H9 (cell line): ENCODE measurements at regions not wholly inside any gene's neighbourhood (a gene's known extent, or its start where the extent isn't known, plus 50 kb on each side); places are given as distances from the start of the nearest gene placed in this dataset.
A peak's percentile ranks its signal among the peaks of the same experiment; 100 is the strongest.

Source experiments
- DNase-seq: peaks from one replicate; pipeline ENCODE4 v3.0.0-alpha.2; 2017
- H2AFZ ChIP-seq: one replicate; pipeline ENCODE4 v1.6.1; 2013; ENCODE audit warnings: mild to moderate bottlenecking, low read length, control low read depth, moderate library complexity
- H2AK5ac ChIP-seq: 2 replicates; pipeline ENCODE4 v1.6.1; 2013; ENCODE audit warnings: low read length, control low read depth, mixed read lengths; ENCODE audit not compliant: insufficient read length
- H2BK120ac ChIP-seq: one replicate; pipeline ENCODE4 v1.6.1; 2013; ENCODE audit warnings: low read depth, mild to moderate bottlenecking, low read length, control low read depth, inconsistent platforms; ENCODE audit not compliant: poor library complexity, severe bottlenecking
- H2BK12ac ChIP-seq: 2 replicates; pipeline ENCODE4 v1.6.1; 2013; ENCODE audit warnings: low read length, control low read depth, mixed read lengths, low read depth; ENCODE audit not compliant: insufficient read length
- H2BK15ac ChIP-seq: 2 replicates; pipeline ENCODE4 v1.6.1; 2013; ENCODE audit warnings: low read depth, low read length, control low read depth
- H2BK20ac ChIP-seq: one replicate; pipeline ENCODE4 v1.6.1; 2013; ENCODE audit warnings: low read depth, mild to moderate bottlenecking, low read length, control low read depth, inconsistent platforms; ENCODE audit not compliant: poor library complexity, severe bottlenecking
- H2BK5ac ChIP-seq: 2 replicates; pipeline ENCODE4 v1.6.1; 2013; ENCODE audit warnings: low read length, control low read depth, mixed read lengths; ENCODE audit not compliant: insufficient read length
- H3K14ac ChIP-seq: 2 replicates; pipeline ENCODE4 v1.6.1; 2013; ENCODE audit warnings: low read length, control low read depth; ENCODE audit not compliant: insufficient read depth
- H3K18ac ChIP-seq: 2 replicates; pipeline ENCODE4 v1.6.1; 2013; ENCODE audit warnings: low read depth, mild to moderate bottlenecking, mixed read lengths, low read length, control low read depth; ENCODE audit not compliant: insufficient read length
- H3K23ac ChIP-seq: 2 replicates; pipeline ENCODE4 v1.6.1; 2013; ENCODE audit warnings: low read length, control low read depth, mixed read lengths, low read depth; ENCODE audit not compliant: insufficient read length
- H3K23me2 ChIP-seq: 2 replicates; pipeline ENCODE4 v1.6.1; 2013; ENCODE audit warnings: low read depth, mild to moderate bottlenecking, mixed read lengths, low read length, control low read depth; ENCODE audit not compliant: insufficient read length, poor library complexity, severe bottlenecking
- H3K27ac ChIP-seq: 2 replicates; pipeline ENCODE4 v1.5.1; 2013; ENCODE audit warnings: low read length, control low read depth, mixed read lengths, low read depth; ENCODE audit not compliant: insufficient read length
- H3K27me3 ChIP-seq: 2 replicates; pipeline ENCODE4 v1.6.1; 2013; ENCODE audit warnings: low read length, control low read depth, inconsistent platforms; ENCODE audit not compliant: insufficient read depth
- H3K4ac ChIP-seq: 2 replicates; pipeline ENCODE4 v1.6.1; 2013; ENCODE audit warnings: low read depth, mild to moderate bottlenecking, control low read depth, inconsistent platforms, low read length, moderate library complexity
- H3K4me1 ChIP-seq: 2 replicates; pipeline ENCODE4 v1.6.1; 2013; ENCODE audit warnings: low read length, control low read depth, inconsistent platforms; ENCODE audit not compliant: insufficient read depth
- H3K4me2 ChIP-seq: 2 replicates; pipeline ENCODE4 v1.6.1; 2013; ENCODE audit warnings: low read length, control low read depth, mixed read lengths; ENCODE audit not compliant: insufficient read length, insufficient read depth
- H3K56ac ChIP-seq: 2 replicates; pipeline ENCODE4 v1.6.1; 2013; ENCODE audit warnings: low read depth, mild to moderate bottlenecking, mixed read lengths, low read length, control low read depth; ENCODE audit not compliant: insufficient read length
- H3K79me1 ChIP-seq: 2 replicates; pipeline ENCODE4 v1.6.1; 2013; ENCODE audit warnings: low read depth, mild to moderate bottlenecking, moderate library complexity, low read length, control low read depth, inconsistent platforms; ENCODE audit not compliant: insufficient read depth, poor library complexity, severe bottlenecking
- H3K79me2 ChIP-seq: 2 replicates; pipeline ENCODE4 v1.6.1; 2013; ENCODE audit warnings: low read length, control low read depth, inconsistent platforms; ENCODE audit not compliant: insufficient read depth
- H3K9ac ChIP-seq: 2 replicates; pipeline ENCODE4 v1.6.1; 2013; ENCODE audit warnings: low read length, control low read depth, mixed read lengths; ENCODE audit not compliant: insufficient read length; ENCODE audit errors: extremely low read depth
- H3K9me3 ChIP-seq: one replicate; pipeline ENCODE4 v1.6.1; 2013; ENCODE audit warnings: low read depth, low read length, inconsistent platforms; ENCODE audit not compliant: control insufficient read depth
- H3T11ph ChIP-seq: one replicate; pipeline ENCODE4 v1.6.1; 2013; ENCODE audit warnings: mild to moderate bottlenecking, low read length, control low read depth, inconsistent platforms
- H4K20me1 ChIP-seq: one replicate; pipeline ENCODE4 v1.6.1; 2013; ENCODE audit not compliant: control insufficient read depth, insufficient read length, insufficient read depth
- H4K5ac ChIP-seq: 2 replicates; pipeline ENCODE4 v1.6.1; 2013; ENCODE audit warnings: low read depth, mild to moderate bottlenecking, mixed read lengths, low read length, control low read depth; ENCODE audit not compliant: insufficient read length
- H4K8ac ChIP-seq: replicated peaks from 2 replicates; pipeline ENCODE4 v1.6.1; 2013; ENCODE audit warnings: low read length, control low read depth, mixed read lengths, low read depth; ENCODE audit not compliant: insufficient read length
- H4K91ac ChIP-seq: 2 replicates; pipeline ENCODE4 v1.6.1; 2013; ENCODE audit warnings: low read depth, mild to moderate bottlenecking, moderate library complexity, mixed read lengths, low read length, control low read depth; ENCODE audit not compliant: insufficient read length
- H3K27ac Mint-ChIP-seq, 3 experiments: 2 replicates in 2 of 3; 3 replicates in 1 of 3; pipeline ENCODE4 v1.8.0; 2020 to 2021; ENCODE audit warnings: mixed read lengths in 3 of 3, mild to moderate bottlenecking in 1 of 3, moderate library complexity in 1 of 3
- H3K27me3 Mint-ChIP-seq: 2 replicates; pipeline ENCODE4 v1.8.0; 2021; ENCODE audit warnings: low read depth, mild to moderate bottlenecking, moderate library complexity, mixed read lengths
- H3K36me3 Mint-ChIP-seq, 3 experiments: 2 replicates in 2 of 3; 3 replicates in 1 of 3; pipeline ENCODE4 v1.8.0; 2020 to 2021; ENCODE audit warnings: low read depth in 3 of 3, mixed read lengths in 3 of 3; ENCODE audit not compliant: insufficient read depth in 1 of 3
- H3K4me1 Mint-ChIP-seq, 2 experiments: 2 replicates each; pipeline ENCODE4 v1.8.0; 2020; ENCODE audit warnings: mixed read lengths in 2 of 2
- H3K4me3 Mint-ChIP-seq, 2 experiments: 2 replicates in 1 of 2; 3 replicates in 1 of 2; pipeline ENCODE4 v1.8.0; 2020 to 2021; ENCODE audit warnings: mild to moderate bottlenecking in 2 of 2, mixed read lengths in 2 of 2, moderate library complexity in 1 of 2
- H3K9me3 Mint-ChIP-seq, 2 experiments: 2 replicates in 1 of 2; 3 replicates in 1 of 2; pipeline ENCODE4 v1.8.0; 2020; ENCODE audit warnings: mild to moderate bottlenecking in 2 of 2, mixed read lengths in 2 of 2, moderate library complexity in 1 of 2
- CTCF ChIP-seq: fragments of 200-600 bp; sonication (generic); conservative IDR thresholded peaks from 3 replicates; pipeline ENCODE4 v1.8.0; 2021; ENCODE audit warnings: antibody characterized with exemption, mild to moderate bottlenecking
- WGBS: extraction: QIAGEN DNeasy Blood & Tissue Kit; methylation state at CpG from one replicate; pipeline ENCODE4 v1.1.7; 2013; ENCODE audit warnings: missing lambda C conversion rate, low lambda C conversion rate, mixed read lengths; ENCODE audit not compliant: insufficient read length; ENCODE audit errors: extremely low coverage; 5-methylcytosine and 5-hydroxymethylcytosine counted together

- H2BK20ac ChIP-seq, result no peak overlapping the region
- Mint-ChIP-seq H3K27me3 (peaks cover 3% of the 10 kb centered on the region), H3K9me3 (peaks cover 18 to 19% of the 10 kb centered on the region in 2 experiments)
These were observed 108.7 kb upstream of the HS6ST1 start for GRCh38 chr2:128427413-128427755.

More at GRCh38 chr2:128427413-128427755, 108.7 kb upstream of the HS6ST1 start:
- Histone ChIP-seq H2BK15ac (no peak overlapping the region), H3K23ac (no peak overlapping the region), H3K4me1 (no peaks in the 10 kb centered on the region), H4K91ac (no peak overlapping the region), H3T11ph (no peak overlapping the region), H3K9me3 (no peaks in the 10 kb centered on the region), H3K27me3 (no peaks in the 10 kb centered on the region), H3K27ac (no peak overlapping the region), H2BK12ac (no peak overlapping the region), H3K18ac (no peak overlapping the region), H2BK5ac (no peak overlapping the region), H2AFZ (no peak overlapping the region), H2AK5ac (no peak overlapping the region), H4K20me1 (no peaks in the 10 kb centered on the region), H3K79me1 (no peaks in the 10 kb centered on the region), H2BK120ac (no peak overlapping the region), H3K14ac (no peak overlapping the region), H3K79me2 (no peaks in the 10 kb centered on the region), H3K23me2 (no peaks in the 10 kb centered on the region), H4K5ac (no peak overlapping the region), H3K4me2 (no peak overlapping the region), H3K56ac (no peak overlapping the region), H4K8ac (no peak overlapping the region), H3K9ac (no peak overlapping the region), H3K4ac (no peak overlapping the region)
- no CpG with 5 or more reads among the region's 5 CpGs for WGBS
- H3K27ac Mint-ChIP-seq, result peak overlapping the region in 1 of 3 experiments; percentile 2; a peak in 1 of 7 replicates
- peaks cover 2 to 28% (median 2%) of the 10 kb centered on the region in 3 experiments; a peak in 5 of 7 replicates for H3K36me3 Mint-ChIP-seq
- TF ChIP-seq CTCF, result no peak
- no peak for DNase-seq
- H3K4me1 Mint-ChIP-seq, result peaks cover 22 to 32% of the 10 kb centered on the region in 2 experiments
- H3K4me3 Mint-ChIP-seq, result no peak overlapping the region
